ENCODE measurements at regions not wholly inside any gene's neighbourhood (a gene's known extent, or its start where the extent isn't known, plus 50 kb on each side); places are given as distances from the start of the nearest gene placed in this dataset.
"Not testable (repeated sequence)": the region's sequence is repeated elsewhere in the genome, so short reads cannot be mapped to it uniquely, and the experiment has no call there.

GRCh38 chrX:155766321-155766720 lies 114.8 kb upstream of the VAMP7 start:
- Histone ChIP-seq H3K9me3 (ENCODE audit: control insufficient read depth, low read length) (no peaks in the 10 kb centered on the region), H3K27me3 (ENCODE audit: control insufficient read depth in 1 of 2, insufficient read depth in 2 of 2, low read length in 1 of 2) (no peaks in the 10 kb centered on the region), H3K4me3 (ENCODE audit: low read length in 2 of 2) (no peak overlapping the region), H3K27ac (ENCODE audit: low read depth in 1 of 2, low read length in 2 of 2) (no peak overlapping the region), H3K4me1 (ENCODE audit: control insufficient read depth in 1 of 2, insufficient read depth in 2 of 2, low read length in 2 of 2) (peaks cover 0 to 2% of the 10 kb centered on the region in 2 donors), H3K36me3 (ENCODE audit: control insufficient read depth in 1 of 2, insufficient read depth in 2 of 2, low read length in 1 of 2) (no peaks in the 10 kb centered on the region)
- DNase-seq (no peak), ATAC-seq (ENCODE audit: low FRiP score) (no peak)
- 35 to 36% methylated on average over 1 of the region's 1 CpG for WGBS, 2 donors
- intact Hi-C loops (cut with DNase I): loop anchor here in 1 of 2 donors (10.0 kb wide), 1 partner anchor 152 kb away; the partner anchor contains the start of genes SPRY3 and TMLHE

- H3K27me3 ChIP-seq (ENCODE audit: control insufficient read depth in 1 of 2, insufficient read depth in 2 of 2, low read length in 1 of 2): no peaks in the 10 kb centered on the region
These were observed 120.0 kb upstream of the VAMP7 start for GRCh38 chrX:155761185-155761584.

GRCh38 chrX:155757046-155757759 lies 123.9 kb upstream of the VAMP7 start:
- no peaks in the 10 kb centered on the region for H3K27me3 ChIP-seq (ENCODE audit: control insufficient read depth in 1 of 2, insufficient read depth in 2 of 2, low read length in 1 of 2)
- ATAC-seq (ENCODE audit: low FRiP score) (no peak), DNase-seq (no peak)
- H3K9me3 ChIP-seq (ENCODE audit: control insufficient read depth, low read length): no peaks in the 10 kb centered on the region
- H3K4me3 ChIP-seq (ENCODE audit: low read length in 2 of 2): no peak overlapping the region
- 54 to 64% methylated on average over 3 of the region's 3 CpGs for WGBS, 2 donors
- H3K27ac ChIP-seq (ENCODE audit: low read depth in 1 of 2, low read length in 2 of 2): no peak overlapping the region
- no peaks in the 10 kb centered on the region for H3K4me1 ChIP-seq (ENCODE audit: control insufficient read depth in 1 of 2, insufficient read depth in 2 of 2, low read length in 2 of 2)
- no peaks in the 10 kb centered on the region for H3K36me3 ChIP-seq (ENCODE audit: control insufficient read depth in 1 of 2, insufficient read depth in 2 of 2, low read length in 1 of 2)
- intact Hi-C loops (cut with DNase I): no loop called here

More at GRCh38 chrX:155761185-155761584, 120.0 kb upstream of the VAMP7 start:
- DNase-seq (no peak), ATAC-seq (ENCODE audit: low FRiP score) (no peak)
- intact Hi-C loops (cut with DNase I): loop anchor here in 1 of 2 donors (10.0 kb wide), 1 partner anchor 146 kb away; the partner anchor contains the start of genes SPRY3 and TMLHE
- Histone ChIP-seq H3K4me1 (ENCODE audit: control insufficient read depth in 1 of 2, insufficient read depth in 2 of 2, low read length in 2 of 2) (peaks cover 0 to 2% of the 10 kb centered on the region in 2 donors), H3K36me3 (ENCODE audit: control insufficient read depth in 1 of 2, insufficient read depth in 2 of 2, low read length in 1 of 2) (no peaks in the 10 kb centered on the region), H3K9me3 (ENCODE audit: control insufficient read depth, low read length) (no peaks in the 10 kb centered on the region), H3K4me3 (ENCODE audit: low read length in 2 of 2) (no peak overlapping the region), H3K27ac (ENCODE audit: low read depth in 1 of 2, low read length in 2 of 2) (no peak overlapping the region)

- intact Hi-C loops (cut with DNase I): no loop called here
- H3K27ac ChIP-seq (ENCODE audit: low read depth in 1 of 2, low read length in 2 of 2): no peak overlapping the region
- H3K9me3 ChIP-seq (ENCODE audit: control insufficient read depth, low read length): no peaks in the 10 kb centered on the region
- DNase-seq (no peak), ATAC-seq (ENCODE audit: low FRiP score) (no peak)
- no peaks in the 10 kb centered on the region for H3K36me3 ChIP-seq (ENCODE audit: control insufficient read depth in 1 of 2, insufficient read depth in 2 of 2, low read length in 1 of 2)
- H3K4me1 ChIP-seq (ENCODE audit: control insufficient read depth in 1 of 2, insufficient read depth in 2 of 2, low read length in 2 of 2): peaks cover 0 to 2% of the 10 kb centered on the region in 2 donors
- H3K4me3 ChIP-seq (ENCODE audit: low read length in 2 of 2): no peak overlapping the region
- no peaks in the 10 kb centered on the region for H3K27me3 ChIP-seq (ENCODE audit: control insufficient read depth in 1 of 2, insufficient read depth in 2 of 2, low read length in 1 of 2)
These were observed 125.3 kb upstream of the VAMP7 start for GRCh38 chrX:155755706-155756337.

GRCh38 chrX:155751131-155751530 lies 130.0 kb upstream of the VAMP7 start:
- DNase-seq (no peak), ATAC-seq (ENCODE audit: low FRiP score) (no peak)
- intact Hi-C loops (cut with DNase I): no loop called here
- H3K27me3 ChIP-seq (ENCODE audit: control insufficient read depth in 1 of 2, insufficient read depth in 2 of 2, low read length in 1 of 2): no peaks in the 10 kb centered on the region
- no peaks in the 10 kb centered on the region for H3K36me3 ChIP-seq (ENCODE audit: control insufficient read depth in 1 of 2, insufficient read depth in 2 of 2, low read length in 1 of 2)
- no peaks in the 10 kb centered on the region for H3K9me3 ChIP-seq (ENCODE audit: control insufficient read depth, low read length)
- no peak overlapping the region for H3K27ac ChIP-seq (ENCODE audit: low read depth in 1 of 2, low read length in 2 of 2)
- H3K4me3 ChIP-seq (ENCODE audit: low read length in 2 of 2): no peak overlapping the region
- peaks cover 0 to 4% of the 10 kb centered on the region in 2 donors for H3K4me1 ChIP-seq (ENCODE audit: control insufficient read depth in 1 of 2, insufficient read depth in 2 of 2, low read length in 2 of 2)

GRCh38 chrX:155747520-155747919 lies 133.6 kb upstream of the VAMP7 start:
- no peak overlapping the region for H3K27ac ChIP-seq (ENCODE audit: low read depth in 1 of 2, low read length in 2 of 2)
- 45 to 50% methylated on average over 3 of the region's 3 CpGs for WGBS, 2 donors
- peaks cover 2 to 6% of the 10 kb centered on the region in 2 donors for H3K4me1 ChIP-seq (ENCODE audit: control insufficient read depth in 1 of 2, insufficient read depth in 2 of 2, low read length in 2 of 2)
- intact Hi-C loops (cut with DNase I): no loop called here
- no peaks in the 10 kb centered on the region for H3K36me3 ChIP-seq (ENCODE audit: control insufficient read depth in 1 of 2, insufficient read depth in 2 of 2, low read length in 1 of 2)
- no peak overlapping the region for H3K4me3 ChIP-seq (ENCODE audit: low read length in 2 of 2)
- H3K27me3 ChIP-seq (ENCODE audit: control insufficient read depth in 1 of 2, insufficient read depth in 2 of 2, low read length in 1 of 2): no peaks in the 10 kb centered on the region
- H3K9me3 ChIP-seq (ENCODE audit: control insufficient read depth, low read length): no peaks in the 10 kb centered on the region
- no peak for ATAC-seq (ENCODE audit: low FRiP score)
- peak in 1 of 2 donors; percentile 45 for DNase-seq

GRCh38 chrX:155745792-155746191 lies 133.0 kb upstream of the TMLHE start:
- intact Hi-C loops (cut with DNase I): no loop called here
- Histone ChIP-seq H3K9me3 (ENCODE audit: control insufficient read depth, low read length) (no peaks in the 10 kb centered on the region), H3K4me3 (ENCODE audit: low read length in 2 of 2) (no peak overlapping the region), H3K27ac (ENCODE audit: low read depth in 1 of 2, low read length in 2 of 2) (no peak overlapping the region), H3K4me1 (ENCODE audit: control insufficient read depth in 1 of 2, insufficient read depth in 2 of 2, low read length in 2 of 2) (peaks cover 2 to 3% of the 10 kb centered on the region in 2 donors), H3K27me3 (ENCODE audit: control insufficient read depth in 1 of 2, insufficient read depth in 2 of 2, low read length in 1 of 2) (no peaks in the 10 kb centered on the region), H3K36me3 (ENCODE audit: control insufficient read depth in 1 of 2, insufficient read depth in 2 of 2, low read length in 1 of 2) (no peaks in the 10 kb centered on the region)
- DNase-seq: peak in 1 of 2 donors; percentile 51
- no peak for ATAC-seq (ENCODE audit: low FRiP score)
- WGBS, 2 donors: 13 to 23% methylated on average over 2 of the region's 2 CpGs

GRCh38 chrX:155744534-155744933 lies 131.8 kb upstream of the TMLHE start:
- Histone ChIP-seq H3K4me3 (ENCODE audit: low read length in 2 of 2) (no peak overlapping the region), H3K27ac (ENCODE audit: low read depth in 1 of 2, low read length in 2 of 2) (peak overlapping the region in 1 of 2 donors; percentile 25), H3K9me3 (ENCODE audit: control insufficient read depth, low read length) (no peaks in the 10 kb centered on the region)

GRCh38 chrX:155728335-155728734 lies 115.6 kb upstream of the TMLHE start:
- ATAC-seq (ENCODE audit: low FRiP score); H3K27ac ChIP-seq (ENCODE audit: low read depth in 1 of 2, low read length in 2 of 2); intact Hi-C loops (cut with DNase I); DNase-seq; H3K36me3 ChIP-seq (ENCODE audit: control insufficient read depth in 1 of 2, insufficient read depth in 2 of 2, low read length in 1 of 2); H3K9me3 ChIP-seq (ENCODE audit: control insufficient read depth, low read length); H3K4me1 ChIP-seq (ENCODE audit: control insufficient read depth in 1 of 2, insufficient read depth in 2 of 2, low read length in 2 of 2); H3K27me3 ChIP-seq (ENCODE audit: control insufficient read depth in 1 of 2, insufficient read depth in 2 of 2, low read length in 1 of 2); H3K4me3 ChIP-seq (ENCODE audit: low read length in 2 of 2): not testable (repeated sequence)
- WGBS, 2 donors: 70 to 75% methylated on average over 5 of the region's 5 CpGs

More at GRCh38 chrX:155744534-155744933, 131.8 kb upstream of the TMLHE start:
- Histone ChIP-seq H3K4me1 (ENCODE audit: control insufficient read depth in 1 of 2, insufficient read depth in 2 of 2, low read length in 2 of 2) (peaks cover 2 to 3% of the 10 kb centered on the region in 2 donors), H3K36me3 (ENCODE audit: control insufficient read depth in 1 of 2, insufficient read depth in 2 of 2, low read length in 1 of 2) (no peaks in the 10 kb centered on the region), H3K27me3 (ENCODE audit: control insufficient read depth in 1 of 2, insufficient read depth in 2 of 2, low read length in 1 of 2) (no peaks in the 10 kb centered on the region)
- DNase-seq: no peak
- 20 to 25% methylated on average over 2 of the region's 2 CpGs for WGBS, 2 donors
- no peak for ATAC-seq (ENCODE audit: low FRiP score)
- intact Hi-C loops (cut with DNase I): no loop called here
